HG03457 (cell line): ENCODE measurements at regions not wholly inside any gene's neighbourhood (a gene's known extent, or its start where the extent isn't known, plus 50 kb on each side); places are given as distances from the start of the nearest gene placed in this dataset.
"Not testable (repeated sequence)": the region's sequence is repeated elsewhere in the genome, so short reads cannot be mapped to it uniquely, and the experiment has no call there.

Experiments
- ATAC-seq: cut with Tn5 transposase; IDR thresholded peaks from one replicate; pipeline ENCODE4 v1.9.1; 2021; ENCODE audit warnings: moderate number of reproducible peaks; ENCODE audit not compliant: unreplicated experiment

DNA sequence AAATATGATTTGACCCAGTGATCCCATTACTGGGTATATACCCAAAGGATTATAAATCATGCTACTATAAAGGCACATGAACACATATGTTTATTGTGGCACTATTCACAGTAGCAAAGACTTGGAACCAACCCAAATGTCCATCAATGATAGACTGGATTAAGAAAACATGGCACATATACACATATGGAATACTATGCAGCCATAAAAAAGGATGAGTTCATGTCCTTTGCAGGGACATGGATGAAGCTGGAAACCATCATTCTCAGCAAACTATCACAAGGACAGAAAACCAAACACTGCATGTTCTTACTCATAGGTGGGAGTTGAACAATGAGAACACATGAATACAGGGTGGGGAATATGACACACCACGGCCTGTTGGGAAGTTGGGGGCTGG lies 330.5 kb upstream of the HNRNPA3 start:
- not testable (repeated sequence) for ATAC-seq

DNA sequence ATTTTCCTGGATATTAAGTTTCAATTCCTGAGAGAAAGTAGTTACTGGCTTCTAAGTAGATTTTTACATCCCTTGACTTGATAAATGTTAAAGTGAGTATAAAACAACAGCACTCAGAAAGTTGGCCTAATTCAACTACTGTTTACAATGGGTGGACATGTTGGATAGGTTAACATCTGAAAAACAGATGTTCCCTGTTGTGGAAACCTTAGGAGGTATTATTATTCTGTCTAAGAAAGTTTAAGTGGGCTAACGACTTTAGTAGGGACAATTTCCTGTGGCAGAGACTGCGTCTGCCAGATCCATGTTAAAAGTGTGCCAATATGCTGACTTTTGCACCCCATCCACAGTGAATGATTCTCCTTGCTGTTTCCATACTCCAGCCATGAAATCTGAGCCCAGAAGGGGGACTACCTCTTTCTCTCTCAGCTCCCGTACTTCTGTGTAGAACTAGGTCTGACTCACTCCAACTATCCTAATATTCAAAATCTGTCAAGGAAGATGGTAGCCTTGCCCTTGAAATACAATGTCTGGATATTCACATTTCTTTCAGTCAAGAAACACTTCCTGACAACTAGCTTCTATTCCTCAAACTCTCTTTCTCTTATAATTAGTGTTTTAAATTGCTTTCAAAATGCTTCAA lies 327.5 kb upstream of the HNRNPA3 start:
- ATAC-seq: no peak

DNA sequence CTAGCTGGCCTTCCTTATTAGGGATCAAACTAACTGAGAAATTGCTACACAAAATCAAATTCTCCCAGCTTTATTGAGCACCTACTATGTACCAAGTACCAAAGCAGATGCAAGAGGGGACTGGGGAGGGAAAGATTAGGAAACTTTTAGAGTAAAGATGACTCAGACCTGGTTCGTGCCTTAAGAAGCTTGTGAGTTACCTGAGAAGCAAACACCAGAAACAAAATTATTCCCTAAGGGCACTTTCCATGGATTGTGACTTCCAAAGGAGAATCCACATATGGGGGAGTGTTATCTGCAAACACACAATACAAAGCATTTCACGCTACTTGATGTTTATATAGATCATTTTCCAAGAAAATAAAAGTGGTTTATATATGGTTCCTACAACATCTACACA lies 326.9 kb upstream of the HNRNPA3 start:
- ATAC-seq: no peak

DNA sequence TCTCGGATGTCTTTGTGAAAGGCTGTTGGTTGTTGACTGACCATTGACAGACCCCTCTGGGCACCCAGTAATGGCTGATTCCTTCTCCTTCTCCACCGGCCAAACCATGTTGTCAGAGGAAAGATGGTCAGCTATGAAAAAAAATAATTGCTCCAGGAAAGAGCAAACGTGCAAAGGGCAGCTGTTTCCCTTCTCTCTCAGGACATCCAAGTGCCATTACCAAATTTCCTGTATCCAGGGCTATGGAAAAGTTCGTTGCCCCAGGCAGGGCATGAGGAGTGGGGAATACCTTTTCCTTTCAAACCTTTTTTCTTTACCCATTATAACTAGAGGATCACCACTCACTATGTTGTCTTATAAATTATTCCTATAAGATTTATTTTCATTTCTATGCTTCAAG lies 321.5 kb upstream of the HNRNPA3 start:
- no peak for ATAC-seq

DNA sequence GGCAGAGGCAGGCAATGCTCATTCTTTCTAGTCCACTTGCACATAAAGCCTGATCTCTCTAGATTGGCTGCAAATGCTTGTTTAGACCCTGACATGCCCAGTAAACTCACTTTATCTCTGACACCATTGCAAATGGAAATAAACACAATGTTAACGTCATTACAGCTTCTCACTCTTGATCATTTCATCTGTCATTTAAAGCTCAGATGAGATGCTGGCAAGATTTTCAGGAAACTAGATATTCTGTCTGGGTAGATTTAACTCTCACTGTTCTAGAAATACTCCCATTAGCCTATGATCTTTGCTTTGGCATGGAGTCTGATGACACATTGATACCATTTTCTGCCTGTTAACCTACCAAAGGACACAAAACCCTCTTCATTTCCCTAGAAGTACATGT lies 320.7 kb upstream of the HNRNPA3 start:
- ATAC-seq: no peak

DNA sequence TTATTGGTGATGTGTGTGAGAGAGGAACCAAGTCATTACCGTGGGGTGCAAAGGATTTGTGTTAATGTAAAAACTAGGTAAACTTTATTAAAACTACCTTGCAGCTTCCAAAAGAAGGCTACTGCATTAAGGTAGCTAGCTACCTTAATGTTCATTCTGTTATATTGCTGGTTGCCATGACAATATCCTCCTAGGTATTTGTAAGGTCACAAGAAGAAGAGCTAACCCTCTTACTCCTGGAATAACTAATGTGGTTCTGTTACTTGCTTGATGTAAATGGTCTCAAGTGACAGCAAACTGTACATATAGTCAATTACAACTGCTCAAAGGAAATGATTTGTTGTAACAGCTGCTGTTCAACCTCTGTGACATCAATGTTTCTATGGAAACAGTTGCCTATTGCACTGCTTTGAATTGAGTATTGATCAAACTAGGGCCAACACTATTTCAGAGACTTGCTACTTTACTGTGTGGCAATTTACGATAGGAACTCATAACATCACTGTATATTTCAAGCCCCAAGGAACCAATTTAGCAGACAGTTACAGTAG lies 319.8 kb upstream of the HNRNPA3 start:
- ATAC-seq: no peak

DNA sequence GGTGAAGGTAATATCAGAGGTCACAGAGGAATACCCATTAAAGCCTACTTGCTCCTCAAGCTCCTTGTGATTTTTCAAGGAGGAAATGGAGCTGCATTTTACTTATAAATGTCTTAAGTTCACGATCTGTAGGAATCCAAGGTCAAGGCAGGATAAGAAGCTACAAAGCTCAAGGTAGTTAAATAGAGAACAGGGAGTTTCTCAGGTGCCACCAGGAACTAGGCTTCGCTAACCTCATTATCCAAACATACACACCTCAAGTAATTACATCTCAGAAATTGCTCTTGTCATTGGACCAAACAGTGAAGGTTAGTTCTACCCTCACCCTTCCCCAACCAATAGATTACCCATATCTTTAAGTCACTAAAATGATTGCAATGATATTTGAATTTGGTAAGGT lies 317.4 kb upstream of the HNRNPA3 start:
- ATAC-seq: no peak

DNA sequence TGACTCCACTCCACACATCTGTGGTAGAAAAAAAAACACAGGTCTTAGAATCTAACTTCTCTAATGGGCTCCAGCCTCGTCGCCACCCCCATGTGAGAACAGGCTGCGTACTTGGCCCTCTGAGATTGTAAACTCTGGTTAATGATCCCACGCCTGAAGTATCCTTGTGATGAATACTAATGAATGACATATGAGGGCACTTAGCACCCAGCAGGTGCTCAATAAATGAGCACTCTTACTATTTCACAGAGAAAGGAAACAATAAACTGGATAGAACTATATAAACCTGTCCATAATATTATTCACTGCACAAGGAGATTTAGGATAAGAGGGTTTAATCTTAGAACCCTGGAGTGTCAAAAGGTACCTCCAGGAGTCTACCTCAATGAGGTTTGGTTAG lies 310.1 kb upstream of the HNRNPA3 start:
- no peak for ATAC-seq

DNA sequence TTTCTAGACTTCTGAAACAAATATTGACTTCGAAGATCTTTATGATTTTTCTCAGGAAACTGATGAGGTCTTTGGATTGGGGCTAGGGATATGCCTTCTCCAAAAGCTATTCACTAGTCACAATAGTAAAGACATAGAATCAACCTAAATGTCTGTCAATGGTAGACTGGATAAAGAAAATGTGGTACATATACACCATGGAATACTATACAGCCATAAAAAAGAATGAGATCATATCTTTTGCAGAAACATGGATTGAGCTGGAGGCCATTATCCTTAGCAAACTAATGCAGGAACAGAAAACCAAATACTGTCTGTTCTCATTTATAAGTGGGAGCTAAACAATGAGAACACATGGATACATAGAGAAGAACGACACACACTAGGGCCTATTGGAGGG lies 308.5 kb upstream of the HNRNPA3 start:
- ATAC-seq: not testable (repeated sequence)

DNA sequence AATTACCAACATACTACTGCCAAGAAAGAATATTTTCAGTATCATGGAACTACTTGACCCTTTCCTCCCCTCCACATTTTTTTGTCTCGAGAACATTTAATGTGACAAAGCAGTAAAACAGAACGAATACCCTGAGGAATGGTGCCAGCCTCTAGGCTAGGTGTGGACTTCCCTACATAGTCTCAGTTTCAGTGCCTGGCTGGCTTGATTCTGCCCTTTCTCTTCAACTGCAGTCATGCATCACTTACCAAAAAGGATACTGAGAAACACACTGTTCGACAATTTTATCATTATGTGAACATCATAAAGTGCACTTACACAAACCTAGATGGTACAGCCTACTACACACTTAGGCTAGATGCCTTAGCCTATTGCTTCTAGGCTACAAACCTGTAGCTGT lies 305.3 kb upstream of the HNRNPA3 start:
- no peak for ATAC-seq

DNA sequence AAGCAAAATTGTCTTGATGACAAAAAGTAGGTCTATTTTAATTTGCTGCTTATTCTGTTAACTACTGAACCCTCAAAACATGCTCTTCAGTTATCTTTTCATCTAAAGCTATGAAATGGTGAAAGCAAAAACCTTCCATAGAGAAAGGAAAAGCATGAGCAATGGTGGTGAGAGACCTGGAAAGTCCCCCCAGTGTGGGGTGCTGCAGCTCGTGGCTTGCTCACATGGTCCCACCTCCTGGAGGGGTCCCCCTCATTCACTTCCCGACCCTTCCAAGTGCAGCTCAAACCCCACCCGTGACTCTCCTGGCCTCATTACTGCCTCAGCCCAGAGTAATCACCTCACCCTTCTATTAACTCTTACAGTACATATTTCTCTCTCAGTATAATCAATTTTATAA lies 301.8 kb upstream of the HNRNPA3 start:
- no peak for ATAC-seq

DNA sequence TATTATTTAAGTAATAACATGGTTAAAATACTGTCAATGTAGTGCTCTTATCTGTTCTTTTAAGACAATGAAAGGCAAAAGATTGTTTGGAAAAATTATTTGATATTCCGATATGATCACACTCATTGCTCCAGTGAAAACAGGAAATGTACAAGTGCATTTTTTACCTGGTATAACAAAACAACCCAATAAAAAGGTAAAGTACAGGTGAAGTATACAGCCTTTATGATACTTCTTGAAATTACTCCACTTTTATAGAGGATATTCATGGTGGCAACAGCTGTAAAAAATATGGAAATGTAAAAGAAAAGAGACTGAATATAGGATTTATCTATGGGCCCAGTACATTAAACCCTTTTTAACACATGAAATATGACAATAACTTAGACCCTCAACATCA lies 298.6 kb upstream of the HNRNPA3 start:
- no peak for ATAC-seq

DNA sequence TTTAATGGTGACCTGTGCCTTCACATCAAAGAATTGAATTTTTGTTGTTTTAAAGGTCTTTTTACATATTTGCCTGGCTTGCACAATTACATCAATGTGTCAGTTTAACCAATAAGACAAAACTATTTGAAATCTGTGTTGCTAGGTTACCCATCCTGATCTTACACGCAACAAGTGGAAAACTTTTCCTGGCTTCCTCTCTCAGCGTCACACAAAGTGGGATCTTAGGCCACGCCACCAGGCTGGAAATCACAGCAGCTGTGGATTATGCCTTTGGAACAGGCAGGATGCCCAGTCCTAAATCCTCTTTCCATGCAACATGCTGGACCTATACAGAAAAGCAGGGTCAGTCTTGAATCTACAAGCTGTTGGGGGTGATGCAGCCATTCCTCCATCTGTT lies 298.2 kb upstream of the HNRNPA3 start:
- ATAC-seq: no peak

DNA sequence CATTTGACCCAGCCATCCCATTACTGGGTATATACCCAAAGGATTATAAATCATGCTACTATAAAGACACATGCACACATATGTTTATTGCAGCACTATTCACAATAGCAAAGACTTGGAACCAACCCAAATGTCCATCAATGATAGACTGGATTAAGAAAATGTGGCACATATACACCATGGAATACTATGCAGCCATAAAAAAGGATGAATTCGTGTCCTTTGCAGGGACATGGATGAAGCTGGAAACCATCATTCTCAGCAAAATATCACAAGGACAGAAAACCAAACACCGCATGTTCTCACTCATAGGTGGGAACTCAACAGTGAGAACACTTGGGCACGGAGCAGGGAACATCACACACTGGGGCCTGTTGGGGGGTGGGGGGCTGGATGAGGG lies 290.0 kb upstream of the HNRNPA3 start:
- ATAC-seq: not testable (repeated sequence)

DNA sequence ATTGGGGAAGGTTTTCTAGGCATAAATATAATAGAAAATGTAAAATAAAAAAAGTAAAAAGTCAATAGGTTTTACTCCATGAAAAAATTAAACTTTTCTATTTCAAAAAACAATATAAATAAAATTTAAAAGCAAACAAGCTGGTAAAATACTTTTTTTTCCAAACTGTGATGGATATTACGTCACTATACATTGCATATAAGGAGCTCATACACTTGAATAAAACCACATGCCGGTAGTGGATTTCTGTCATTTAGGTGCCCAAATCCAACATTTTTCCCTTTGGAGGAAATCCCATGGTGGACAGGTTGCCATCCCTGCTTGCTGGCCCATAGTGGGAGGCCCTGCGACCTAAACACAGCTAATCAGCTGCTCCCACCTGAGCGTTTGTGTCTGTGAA lies 289.4 kb upstream of the HNRNPA3 start:
- no peak for ATAC-seq

DNA sequence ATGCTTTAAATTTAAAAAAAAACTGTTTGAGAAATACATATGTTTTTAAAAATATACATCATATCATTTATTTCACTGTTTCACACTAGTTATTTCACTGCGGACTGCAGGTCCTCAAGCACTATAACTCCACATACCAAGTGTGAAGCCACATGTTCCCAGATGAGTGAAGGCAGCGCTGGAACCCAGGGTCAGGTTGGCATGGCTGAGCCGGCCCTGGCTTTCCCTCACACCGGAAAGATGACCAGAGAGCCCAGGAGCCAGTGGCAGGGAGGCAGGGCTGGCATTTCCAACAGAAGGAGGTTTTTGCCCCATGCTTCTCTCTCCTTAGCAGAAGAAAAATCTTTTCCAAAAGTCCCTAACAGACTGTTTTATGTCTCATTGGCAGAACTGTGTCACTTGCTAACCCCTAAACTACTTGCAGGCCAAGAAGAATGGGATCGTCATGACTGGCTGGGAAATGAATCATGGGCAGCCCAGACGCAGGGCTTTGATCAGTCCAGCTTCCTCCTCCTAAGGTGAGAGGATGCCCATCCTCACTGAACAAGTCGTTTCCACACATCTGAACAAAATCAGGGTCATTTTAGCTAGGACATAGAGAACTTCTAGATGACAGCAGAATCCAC lies 287.6 kb upstream of the HNRNPA3 start:
- ATAC-seq: no peak

DNA sequence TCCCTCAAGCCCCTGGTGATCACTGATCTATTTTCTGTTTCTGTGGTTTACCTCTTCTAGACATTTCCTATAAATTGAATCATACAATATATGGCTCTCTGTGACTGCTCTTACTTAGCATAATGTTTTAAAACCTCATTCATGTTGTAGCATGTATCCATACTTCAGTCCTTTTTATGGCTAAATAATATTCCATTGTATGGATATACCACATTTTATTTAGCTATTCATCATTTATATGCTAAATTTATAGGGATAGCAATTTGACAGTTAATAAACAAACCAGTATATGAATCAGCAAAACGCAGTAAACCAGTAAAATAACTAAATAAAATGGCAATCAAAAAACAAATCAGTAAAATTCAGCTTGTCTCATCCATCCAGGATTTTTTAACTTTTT lies 286.1 kb upstream of the HNRNPA3 start:
- ATAC-seq: no peak

DNA sequence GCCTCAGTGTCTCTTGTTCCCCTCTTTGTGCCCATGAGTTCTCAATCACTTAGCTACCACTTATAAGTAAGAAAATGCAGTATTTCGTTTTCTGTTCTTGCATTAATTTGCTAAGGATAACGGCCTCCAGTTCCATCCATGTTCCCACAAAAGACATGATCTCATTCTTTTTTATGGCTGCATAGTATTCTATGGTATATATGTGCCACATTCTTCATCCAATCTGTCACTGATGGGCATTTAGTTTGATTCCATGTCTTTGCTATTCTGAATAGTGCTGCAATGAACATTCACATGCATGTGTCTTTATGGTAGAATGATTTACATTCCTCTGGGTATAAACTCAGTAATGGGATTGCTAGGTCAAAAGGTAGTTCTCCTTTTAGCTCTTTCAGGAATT lies 283.2 kb upstream of the HNRNPA3 start:
- not testable (repeated sequence) for ATAC-seq

DNA sequence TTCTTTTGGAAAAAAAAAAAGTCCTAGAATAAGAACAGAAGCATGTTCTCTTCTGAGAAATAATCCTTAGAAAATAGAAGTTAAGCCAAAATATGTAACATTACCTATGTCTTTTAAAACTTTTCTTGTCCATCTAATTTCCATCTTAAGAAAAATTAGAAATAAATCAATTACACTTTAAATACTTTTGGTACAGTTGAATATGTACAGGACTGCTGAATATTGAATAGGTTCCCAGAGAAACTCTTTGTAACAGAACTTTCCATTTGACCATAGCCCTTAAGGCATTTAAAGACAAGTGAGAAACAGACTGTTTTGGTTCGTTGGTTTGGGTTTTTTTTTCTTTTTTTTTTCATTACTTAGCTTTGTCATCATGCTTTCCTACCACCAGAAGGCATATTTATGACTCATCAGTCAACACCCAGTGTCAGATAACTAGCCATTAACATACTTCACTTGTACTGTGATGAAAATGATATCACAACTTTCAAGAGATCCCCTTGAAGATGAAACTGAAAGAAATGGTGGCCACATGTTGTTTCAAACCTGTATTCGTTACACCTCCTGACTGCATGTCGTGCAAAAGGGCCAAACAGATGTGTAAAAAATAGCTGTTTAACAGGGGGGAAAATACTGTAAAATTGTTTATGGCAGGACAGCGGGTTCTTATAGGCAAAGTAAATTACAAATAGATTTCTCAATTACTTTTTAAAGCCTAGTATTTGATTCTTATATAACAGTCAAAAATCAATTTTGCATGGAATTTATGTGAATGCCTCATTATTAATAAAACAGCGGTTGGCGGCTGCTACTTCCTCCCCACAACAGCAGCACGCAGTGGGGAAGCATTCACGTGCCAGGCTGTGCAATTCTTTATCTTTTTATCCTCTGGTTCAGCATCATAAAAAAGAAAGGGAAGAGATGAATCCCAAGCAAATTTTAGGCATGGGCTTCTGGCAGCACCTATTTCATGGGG lies 280.7 kb upstream of the HNRNPA3 start:
- peak; percentile 96 for ATAC-seq

DNA sequence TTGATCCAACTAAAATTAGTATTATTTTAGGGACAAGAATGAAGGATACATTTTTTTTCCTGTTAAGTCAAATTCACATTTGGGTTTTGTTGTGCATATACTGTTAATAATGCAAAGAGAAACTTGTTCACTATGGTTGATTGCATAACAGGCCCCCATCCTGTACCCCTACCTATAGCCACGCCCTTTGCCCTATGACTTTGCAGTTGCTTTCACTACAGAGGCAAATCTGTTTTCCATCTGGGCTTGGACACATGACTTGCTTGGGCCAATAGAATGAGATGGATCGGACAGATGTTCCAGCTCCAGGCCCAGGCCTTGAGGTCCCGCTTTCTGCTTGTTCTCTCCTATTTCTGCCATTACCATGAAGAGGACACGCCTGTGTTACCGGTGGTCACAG lies 278.5 kb upstream of the HNRNPA3 start:
- ATAC-seq: no peak

DNA sequence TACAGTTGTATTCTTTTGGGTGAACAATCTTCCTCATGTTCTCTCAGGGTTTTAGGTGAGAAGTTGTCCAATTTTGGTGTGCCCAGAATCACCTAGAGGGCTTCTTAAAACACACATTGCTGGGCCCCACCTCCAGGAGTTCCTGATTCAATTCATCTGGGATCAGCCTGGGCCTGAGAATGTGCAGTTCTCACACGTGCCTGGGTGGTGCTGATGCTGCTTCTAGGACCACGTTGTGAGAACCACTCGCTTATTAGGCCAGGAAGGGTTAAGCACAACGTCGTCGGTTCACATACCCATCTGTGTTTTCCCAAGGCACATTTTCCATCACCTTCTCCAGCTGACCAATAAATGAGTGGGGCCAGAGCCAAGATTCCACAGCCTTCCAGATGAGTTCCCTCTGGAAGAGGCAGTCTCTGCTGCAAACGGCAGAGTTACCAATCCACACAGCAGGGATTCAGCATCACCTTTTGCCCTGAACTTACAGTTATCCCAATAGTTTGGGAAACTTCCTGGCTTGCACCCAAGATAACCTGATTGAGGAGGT lies 277.7 kb upstream of the HNRNPA3 start:
- ATAC-seq: no peak
